ENCODE measurements at regions not wholly inside any gene's neighbourhood (a gene's known extent, or its start where the extent isn't known, plus 50 kb on each side); places are given as distances from the start of the nearest gene placed in this dataset.

DNA sequence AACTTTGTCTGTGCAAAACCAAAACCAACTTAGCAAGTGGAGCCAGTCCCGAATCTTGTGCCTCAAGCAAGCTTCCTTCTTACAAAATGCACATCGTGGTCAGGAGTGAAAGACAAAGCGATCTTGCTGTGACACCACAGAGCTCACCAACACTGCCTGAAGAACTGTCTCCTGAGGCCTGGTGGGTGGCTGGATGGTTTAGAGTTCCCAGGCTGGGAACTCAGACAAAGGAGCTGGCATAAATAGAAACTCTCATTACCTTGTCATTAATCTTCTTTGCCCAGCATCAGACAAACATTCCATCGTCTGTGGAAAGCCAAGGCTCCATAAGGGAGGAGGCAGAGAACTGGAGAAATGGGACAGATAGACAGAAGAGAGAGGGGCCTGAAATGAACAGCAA lies 144.8 kb downstream of the KCNA5 start:
- Histone ChIP-seq H3K9ac (no peak overlapping the region), H3K27me3 (ENCODE audit: insufficient read depth, low read depth) (no peaks in the 10 kb centered on the region), H3K4me2 (no peak overlapping the region), H3K36me3 (ENCODE audit: insufficient read depth) (no peaks in the 10 kb centered on the region), H2AFZ (ENCODE audit: low read depth) (no peak overlapping the region), H3K79me2 (ENCODE audit: insufficient read depth, low read depth) (no peaks in the 10 kb centered on the region), H4K20me1 (ENCODE audit: insufficient read depth) (no peaks in the 10 kb centered on the region), H3K4me1 (ENCODE audit: low read depth, poor library complexity, severe bottlenecking) (no peaks in the 10 kb centered on the region), H3K4me3 (IDR thresholded peaks at IDR 0.05; ENCODE audit: insufficient read depth, low read depth, low read length) (no peak overlapping the region), H3K27ac (no peak overlapping the region)
- TF ChIP-seq, protein P1, sequence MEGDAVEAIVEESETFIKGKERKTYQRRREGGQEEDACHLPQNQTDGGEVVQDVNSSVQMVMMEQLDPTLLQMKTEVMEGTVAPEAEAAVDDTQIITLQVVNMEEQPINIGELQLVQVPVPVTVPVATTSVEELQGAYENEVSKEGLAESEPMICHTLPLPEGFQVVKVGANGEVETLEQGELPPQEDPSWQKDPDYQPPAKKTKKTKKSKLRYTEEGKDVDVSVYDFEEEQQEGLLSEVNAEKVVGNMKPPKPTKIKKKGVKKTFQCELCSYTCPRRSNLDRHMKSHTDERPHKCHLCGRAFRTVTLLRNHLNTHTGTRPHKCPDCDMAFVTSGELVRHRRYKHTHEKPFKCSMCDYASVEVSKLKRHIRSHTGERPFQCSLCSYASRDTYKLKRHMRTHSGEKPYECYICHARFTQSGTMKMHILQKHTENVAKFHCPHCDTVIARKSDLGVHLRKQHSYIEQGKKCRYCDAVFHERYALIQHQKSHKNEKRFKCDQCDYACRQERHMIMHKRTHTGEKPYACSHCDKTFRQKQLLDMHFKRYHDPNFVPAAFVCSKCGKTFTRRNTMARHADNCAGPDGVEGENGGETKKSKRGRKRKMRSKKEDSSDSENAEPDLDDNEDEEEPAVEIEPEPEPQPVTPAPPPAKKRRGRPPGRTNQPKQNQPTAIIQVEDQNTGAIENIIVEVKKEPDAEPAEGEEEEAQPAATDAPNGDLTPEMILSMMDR (conservative IDR thresholded peaks at IDR 0.05; ENCODE audit: low read depth, low read length), result no peak

GRCh38 chr12:5189173-5189572 lies 145.5 kb downstream of the KCNA5 start:
- Histone ChIP-seq H3K4me1 (ENCODE audit: low read depth, poor library complexity, severe bottlenecking) (no peaks in the 10 kb centered on the region), H3K9ac (no peak overlapping the region), H3K79me2 (ENCODE audit: insufficient read depth, low read depth) (no peaks in the 10 kb centered on the region), H3K4me2 (no peak overlapping the region), H2AFZ (ENCODE audit: low read depth) (no peak overlapping the region), H3K36me3 (ENCODE audit: insufficient read depth) (no peaks in the 10 kb centered on the region), H3K27ac (no peak overlapping the region), H4K20me1 (ENCODE audit: insufficient read depth) (no peaks in the 10 kb centered on the region), H3K27me3 (ENCODE audit: insufficient read depth, low read depth) (no peaks in the 10 kb centered on the region), H3K4me3 (IDR thresholded peaks at IDR 0.05; ENCODE audit: insufficient read depth, low read depth, low read length) (no peak overlapping the region)
- TF ChIP-seq, protein P1 (conservative IDR thresholded peaks at IDR 0.05; ENCODE audit: low read depth, low read length), result no peak

GRCh38 chr12:5191803-5192538 lies 148.3 kb downstream of the KCNA5 start:
- H3K27me3 ChIP-seq (ENCODE audit: insufficient read depth, low read depth), result no peaks in the 10 kb centered on the region
- no peaks in the 10 kb centered on the region for H3K36me3 ChIP-seq (ENCODE audit: insufficient read depth)
- H3K4me1 ChIP-seq (ENCODE audit: low read depth, poor library complexity, severe bottlenecking), result no peaks in the 10 kb centered on the region
- H3K9ac ChIP-seq, result no peak overlapping the region
- no peak overlapping the region for H3K27ac ChIP-seq
- no peaks in the 10 kb centered on the region for H4K20me1 ChIP-seq (ENCODE audit: insufficient read depth)
- H2AFZ ChIP-seq (ENCODE audit: low read depth), result no peak overlapping the region
- H3K4me3 ChIP-seq (IDR thresholded peaks at IDR 0.05; ENCODE audit: insufficient read depth, low read depth, low read length), result no peak overlapping the region
- TF ChIP-seq, protein P1 (conservative IDR thresholded peaks at IDR 0.05; ENCODE audit: low read depth, low read length), result no peak
- H3K79me2 ChIP-seq (ENCODE audit: insufficient read depth, low read depth), result no peaks in the 10 kb centered on the region
- H3K4me2 ChIP-seq, result no peak overlapping the region

DNA sequence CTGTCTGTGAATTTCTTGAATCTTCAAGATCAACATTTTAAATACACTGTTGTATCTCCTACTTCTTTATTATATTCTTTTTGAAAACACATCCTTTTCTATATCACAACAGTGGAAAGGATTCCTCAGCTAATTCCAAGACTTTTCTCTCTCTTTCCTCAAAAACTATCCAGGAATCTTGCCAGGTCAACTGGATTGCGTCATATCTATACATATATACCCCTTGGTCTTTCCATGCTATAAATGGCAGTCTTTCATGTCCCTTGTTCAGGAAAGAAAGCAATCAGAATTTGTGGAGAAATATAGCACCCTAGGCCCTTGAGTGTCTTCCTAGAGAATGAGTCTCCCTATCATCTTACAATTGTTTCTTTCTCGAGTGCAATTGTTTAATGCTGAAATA lies 149.0 kb downstream of the KCNA5 start:
- no peak overlapping the region for H2AFZ ChIP-seq (ENCODE audit: low read depth)
- no peaks in the 10 kb centered on the region for H3K4me1 ChIP-seq (ENCODE audit: low read depth, poor library complexity, severe bottlenecking)
- H3K27me3 ChIP-seq (ENCODE audit: insufficient read depth, low read depth), result no peaks in the 10 kb centered on the region
- H3K27ac ChIP-seq, result no peak overlapping the region
- H3K9ac ChIP-seq, result no peak overlapping the region
- H3K79me2 ChIP-seq (ENCODE audit: insufficient read depth, low read depth), result no peaks in the 10 kb centered on the region
- H3K36me3 ChIP-seq (ENCODE audit: insufficient read depth), result no peaks in the 10 kb centered on the region
- H4K20me1 ChIP-seq (ENCODE audit: insufficient read depth), result no peaks in the 10 kb centered on the region
- no peak overlapping the region for H3K4me2 ChIP-seq
- TF ChIP-seq, protein P1 (conservative IDR thresholded peaks at IDR 0.05; ENCODE audit: low read depth, low read length), result no peak
- H3K4me3 ChIP-seq (IDR thresholded peaks at IDR 0.05; ENCODE audit: insufficient read depth, low read depth, low read length), result no peak overlapping the region
